ENCODE measurements at regions not wholly inside any gene's neighbourhood (a gene's known extent, or its start where the extent isn't known, plus 50 kb on each side); places are given as distances from the start of the nearest gene placed in this dataset.

- H3K4me1 ChIP-seq (ENCODE audit: control insufficient read depth in 5 of 5, insufficient read depth in 5 of 5, low read length in 5 of 5), result peaks cover 0 to 12% (median 0%) of the 10 kb centered on the region in 5 donors
- no peak overlapping the region for H3K27ac ChIP-seq (ENCODE audit: low read depth in 1 of 2, low read length in 1 of 2)
- no peak for TF ChIP-seq CTCF (IDR thresholded peaks at IDR 0.05; ENCODE audit: control extremely low read depth, extremely low read depth)
- H3K4me3 ChIP-seq, result no peak overlapping the region
- H3K9me3 ChIP-seq (ENCODE audit: control insufficient read depth in 4 of 4, insufficient read depth in 3 of 4, low read length in 3 of 4), result no peaks in the 10 kb centered on the region
- no peaks in the 10 kb centered on the region for H3K36me3 ChIP-seq (ENCODE audit: control insufficient read depth in 4 of 4, insufficient read depth in 4 of 4, low read length in 4 of 4)
- DNase-seq (no peak), ATAC-seq (ENCODE audit: insufficient read depth, low FRiP score) (no peak)
- no peak overlapping the region for H3K9ac ChIP-seq (ENCODE audit: insufficient read depth in 1 of 2, low read length in 2 of 2)
- H3K27me3 ChIP-seq (ENCODE audit: control insufficient read depth in 3 of 3, insufficient read depth in 3 of 3, low read length in 2 of 3), result no peaks in the 10 kb centered on the region
- 86 to 96% methylated on average over 5 of the region's 5 CpGs for WGBS, 2 donors
Measured at GRCh38 chr9:7907551-7908337, 108.2 kb upstream of the DMAC1 start.

GRCh38 chr9:7906783-7907550 is 107.4 kb upstream of the DMAC1 start:
- WGBS, 2 donors, result 90 to 91% methylated on average over 2 of the region's 2 CpGs
- Histone ChIP-seq H3K4me3 (no peak overlapping the region), H3K4me1 (ENCODE audit: control insufficient read depth in 5 of 5, insufficient read depth in 5 of 5, low read length in 5 of 5) (peaks cover 0 to 12% (median 0%) of the 10 kb centered on the region in 5 donors), H3K27me3 (ENCODE audit: control insufficient read depth in 3 of 3, insufficient read depth in 3 of 3, low read length in 2 of 3) (no peaks in the 10 kb centered on the region), H3K27ac (ENCODE audit: low read depth in 1 of 2, low read length in 1 of 2) (no peak overlapping the region), H3K36me3 (ENCODE audit: control insufficient read depth in 4 of 4, insufficient read depth in 4 of 4, low read length in 4 of 4) (no peaks in the 10 kb centered on the region), H3K9ac (ENCODE audit: insufficient read depth in 1 of 2, low read length in 2 of 2) (no peak overlapping the region), H3K9me3 (ENCODE audit: control insufficient read depth in 4 of 4, insufficient read depth in 3 of 4, low read length in 3 of 4) (no peaks in the 10 kb centered on the region)
- TF ChIP-seq CTCF (IDR thresholded peaks at IDR 0.05; ENCODE audit: control extremely low read depth, extremely low read depth), result no peak
- ATAC-seq (ENCODE audit: insufficient read depth, low FRiP score) (no peak), DNase-seq (peak in 2 of 3 donors; percentile 50 to 72)

GRCh38 chr9:7901621-7902020 is 102.0 kb upstream of the DMAC1 start:
- H3K4me3 ChIP-seq, result no peak overlapping the region
- H3K27ac ChIP-seq (ENCODE audit: low read depth in 1 of 2, low read length in 1 of 2), result no peak overlapping the region
- DNase-seq (peak in 2 of 3 donors; percentile 20 to 35), ATAC-seq (ENCODE audit: insufficient read depth, low FRiP score) (no peak)
- H3K27me3 ChIP-seq (ENCODE audit: control insufficient read depth in 3 of 3, insufficient read depth in 3 of 3, low read length in 2 of 3), result no peaks in the 10 kb centered on the region
- H3K36me3 ChIP-seq (ENCODE audit: control insufficient read depth in 4 of 4, insufficient read depth in 4 of 4, low read length in 4 of 4), result no peaks in the 10 kb centered on the region
- H3K9me3 ChIP-seq (ENCODE audit: control insufficient read depth in 4 of 4, insufficient read depth in 3 of 4, low read length in 3 of 4), result no peaks in the 10 kb centered on the region
- peaks cover 0 to 8% (median 0%) of the 10 kb centered on the region in 5 donors for H3K4me1 ChIP-seq (ENCODE audit: control insufficient read depth in 5 of 5, insufficient read depth in 5 of 5, low read length in 5 of 5)
- WGBS, 2 donors, result 66 to 72% methylated on average over 4 of the region's 4 CpGs
- H3K9ac ChIP-seq (ENCODE audit: insufficient read depth in 1 of 2, low read length in 2 of 2), result no peak overlapping the region
- TF ChIP-seq CTCF (IDR thresholded peaks at IDR 0.05; ENCODE audit: control extremely low read depth, extremely low read depth), result no peak

All from lung (tissue), 11 donors.